Caco-2 (cell line): ENCODE measurements at regions not wholly inside any gene's neighbourhood (a gene's known extent, or its start where the extent isn't known, plus 50 kb on each side); places are given as distances from the start of the nearest gene placed in this dataset.

Experiments
- BruUV-seq: library from RNA; stranded (reverse); fragments of 400-500 nt; replicated peaks from 2 replicates; lab custom pipeline; 2021; lab: Mats Ljungman, UMichigan
- CTCF ChIA-PET: fragments of 300-600 bp; sonication (Branson Sonifier 250); formaldehyde crosslinking; loops from one replicate; lab custom pipeline; 2022; ENCODE audit warnings: antibody characterized with exemption; lab: Charles Lee
- POLR2A ChIA-PET: fragments of 300-600 bp; sonication (Branson Sonifier 250); formaldehyde crosslinking; loops from one replicate; lab custom pipeline; 2022; ENCODE audit warnings: antibody characterized with exemption; lab: Charles Lee
- DNase-seq, 2 experiments: peaks; one replicate each; pipeline versions ENCODE4 v3.0.0 to v3.0.0-alpha.2; 2020 to 2022
- H3K27me3 ChIP-seq: replicated peaks from 2 replicates; pipeline ENCODE4 v1.6.0; 2011; ENCODE audit warnings: low read length; ENCODE audit not compliant: control insufficient read depth, insufficient read depth
- H3K36me3 ChIP-seq: 2 replicates; pipeline ENCODE4 v1.5.1; 2011; ENCODE audit warnings: low read length; ENCODE audit not compliant: control insufficient read depth, insufficient read depth
- H3K4me1 ChIP-seq: fragments of 250-450 bp; sonication (Bioruptor Pico); 2 replicates; pipeline ENCODE4 v1.5.1; 2020; ENCODE audit warnings: mild to moderate bottlenecking
- H3K4me3 ChIP-seq: 2 replicates; pipeline ENCODE4 v1.5.1; 2011; ENCODE audit warnings: low read depth, mild to moderate bottlenecking, control low read depth, low read length
- H3K9me3 ChIP-seq: fragments of 250-450 bp; sonication (Bioruptor Pico); 2 replicates; pipeline ENCODE4 v1.5.1; 2020; ENCODE audit warnings: mild to moderate bottlenecking, moderate library complexity
- H3K27ac Mint-ChIP-seq: one replicate; pipeline ENCODE4 v1.8.0; 2022; ENCODE audit warnings: mixed read lengths; ENCODE audit not compliant: unreplicated experiment
- H3K27me3 Mint-ChIP-seq: one replicate; pipeline ENCODE4 v1.8.0; 2022; ENCODE audit warnings: mixed read lengths; ENCODE audit not compliant: insufficient read depth, unreplicated experiment
- H3K36me3 Mint-ChIP-seq: one replicate; pipeline ENCODE4 v1.8.0; 2022; ENCODE audit warnings: mild to moderate bottlenecking, mixed read lengths; ENCODE audit not compliant: insufficient read depth, unreplicated experiment
- H3K4me1 Mint-ChIP-seq: one replicate; pipeline ENCODE4 v1.8.0; 2022; ENCODE audit warnings: low read depth, mixed read lengths; ENCODE audit not compliant: unreplicated experiment
- H3K4me3 Mint-ChIP-seq: one replicate; pipeline ENCODE4 v1.8.0; 2022; ENCODE audit warnings: mild to moderate bottlenecking, moderate library complexity, mixed read lengths; ENCODE audit not compliant: unreplicated experiment
- H3K9me3 Mint-ChIP-seq: one replicate; pipeline ENCODE4 v1.8.0; 2022; ENCODE audit warnings: mixed read lengths; ENCODE audit not compliant: unreplicated experiment
- CTCF ChIP-seq, 2 experiments: fragments of 200-600 bp in 1 of 2; IDR thresholded peaks; 1 replicate in 1 of 2; 2 replicates in 1 of 2; pipeline versions ENCODE4 v1.5.1 to v1.8.0; 2011 to 2022; ENCODE audit warnings: antibody characterized with exemption in 1 of 2, control low read depth in 1 of 2, inconsistent platforms in 1 of 2, low read depth in 1 of 2, low read length in 1 of 2, mild to moderate bottlenecking in 1 of 2, moderate library complexity in 1 of 2; ENCODE audit not compliant: insufficient read depth in 1 of 2, severe bottlenecking in 1 of 2, unreplicated experiment in 1 of 2
- intact Hi-C: fragments of 100-400 bp; cut with micrococcal nuclease; formaldehyde crosslinking; loops from one replicate; pipeline ENCODE4 v1.10.0; 2022; ENCODE audit not compliant: unreplicated experiment

- no peaks in the 10 kb centered on the region for H3K27me3 Mint-ChIP-seq
- no peak for TF ChIP-seq CTCF (IDR thresholded peaks at IDR 0.05; ENCODE audit: insufficient read depth in 1 of 2, low read depth in 1 of 2, low read length in 1 of 2, severe bottlenecking in 1 of 2, unreplicated experiment in 1 of 2)
- POLR2A ChIA-PET: no interaction called here
Observed at GRCh38 chr6:66278115-66278514, 571.1 kb upstream of the EYS start.

GRCh38 chr6:66277400-66277799, 570.4 kb upstream of the EYS start:
- H3K9me3 ChIP-seq: no peaks in the 10 kb centered on the region
- intact Hi-C loops: no loop called here
- no peak for TF ChIP-seq CTCF (IDR thresholded peaks at IDR 0.05; ENCODE audit: insufficient read depth in 1 of 2, low read depth in 1 of 2, low read length in 1 of 2, severe bottlenecking in 1 of 2, unreplicated experiment in 1 of 2)
- no peaks in the 10 kb centered on the region for H3K27me3 ChIP-seq
- no peak overlapping the region for H3K27ac Mint-ChIP-seq
- no peak overlapping the region for H3K4me3 Mint-ChIP-seq
- no peaks in the 10 kb centered on the region for H3K9me3 Mint-ChIP-seq
- CTCF ChIA-PET: no interaction called here
- DNase-seq: no peak
- H3K36me3 ChIP-seq: no peaks in the 10 kb centered on the region
- POLR2A ChIA-PET: no interaction called here
- BruUV-seq: no TSS peak
- no peaks in the 10 kb centered on the region for H3K4me1 ChIP-seq
- H3K27me3 Mint-ChIP-seq: no peaks in the 10 kb centered on the region
- no peaks in the 10 kb centered on the region for H3K36me3 Mint-ChIP-seq
- H3K4me3 ChIP-seq: no peak overlapping the region
- H3K4me1 Mint-ChIP-seq: no peaks in the 10 kb centered on the region

More at GRCh38 chr6:66278115-66278514, 571.1 kb upstream of the EYS start:
- no peaks in the 10 kb centered on the region for H3K27me3 ChIP-seq
- DNase-seq: no peak
- H3K9me3 ChIP-seq: no peaks in the 10 kb centered on the region
- CTCF ChIA-PET: no interaction called here
- H3K4me3 ChIP-seq: no peak overlapping the region
- H3K27ac Mint-ChIP-seq: no peak overlapping the region
- H3K4me1 ChIP-seq: no peaks in the 10 kb centered on the region
- no peak overlapping the region for H3K4me3 Mint-ChIP-seq
- H3K36me3 Mint-ChIP-seq: no peaks in the 10 kb centered on the region
- no peaks in the 10 kb centered on the region for H3K4me1 Mint-ChIP-seq
- no peaks in the 10 kb centered on the region for H3K36me3 ChIP-seq
- intact Hi-C loops: no loop called here
- no peaks in the 10 kb centered on the region for H3K9me3 Mint-ChIP-seq
- no TSS peak for BruUV-seq

GRCh38 chr6:66265737-66266136, 558.7 kb upstream of the EYS start:
- H3K27ac Mint-ChIP-seq: no peak overlapping the region
- CTCF ChIA-PET: no interaction called here

More at GRCh38 chr6:66265737-66266136, 558.7 kb upstream of the EYS start:
- peaks cover 8% of the 10 kb centered on the region for H3K9me3 Mint-ChIP-seq
- H3K9me3 ChIP-seq: no peaks in the 10 kb centered on the region
- intact Hi-C loops: no loop called here
- TF ChIP-seq CTCF (IDR thresholded peaks at IDR 0.05; ENCODE audit: insufficient read depth in 1 of 2, low read depth in 1 of 2, low read length in 1 of 2, severe bottlenecking in 1 of 2, unreplicated experiment in 1 of 2): no peak
- no peaks in the 10 kb centered on the region for H3K27me3 Mint-ChIP-seq
- no peaks in the 10 kb centered on the region for H3K4me1 Mint-ChIP-seq
- H3K36me3 ChIP-seq: no peaks in the 10 kb centered on the region
- H3K4me1 ChIP-seq: no peaks in the 10 kb centered on the region
- H3K4me3 ChIP-seq: no peak overlapping the region
- H3K36me3 Mint-ChIP-seq: no peaks in the 10 kb centered on the region
- no TSS peak for BruUV-seq
- POLR2A ChIA-PET: no interaction called here
- DNase-seq: no peak
- no peak overlapping the region for H3K4me3 Mint-ChIP-seq
- no peaks in the 10 kb centered on the region for H3K27me3 ChIP-seq
